ENCODE measurements at regions not wholly inside any gene's neighbourhood (a gene's known extent, or its start where the extent isn't known, plus 50 kb on each side); places are given as distances from the start of the nearest gene placed in this dataset.

DNA sequence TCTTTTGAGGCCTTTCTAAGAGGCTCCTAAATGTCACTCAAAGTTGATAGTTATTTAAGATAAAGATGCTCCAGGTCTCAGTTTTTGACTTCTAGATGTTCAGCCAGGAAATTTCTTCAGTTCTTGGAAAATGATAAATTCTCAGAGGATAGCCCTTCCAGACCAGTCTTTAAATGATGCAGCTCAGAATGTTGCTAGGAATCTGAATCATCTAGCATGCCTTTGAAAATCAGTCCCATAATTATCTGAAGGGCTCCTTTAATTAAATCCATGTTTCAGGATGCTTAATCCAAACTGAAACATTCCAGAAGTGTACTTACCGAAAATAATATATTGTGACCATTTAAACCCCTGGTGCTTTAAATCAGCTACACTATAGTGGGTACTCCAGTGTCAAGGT, 107.5 kb upstream of the FBN2 start:
- TF ChIP-seq CTCF (IDR thresholded peaks at IDR 0.05; ENCODE audit: insufficient read depth, low read length), result no peak
- no peak for TF ChIP-seq GABPA (IDR thresholded peaks at IDR 0.05; ENCODE audit: low read depth)
